ENCODE measurements at regions not wholly inside any gene's neighbourhood (a gene's known extent, or its start where the extent isn't known, plus 50 kb on each side); places are given as distances from the start of the nearest gene placed in this dataset.
"Not testable (repeated sequence)": the region's sequence is repeated elsewhere in the genome, so short reads cannot be mapped to it uniquely, and the experiment has no call there.

GRCh38 chr18:39311111-39311712, 1745.6 kb upstream of the CELF4 start:
- WGBS (ENCODE audit: insufficient coverage, low coverage, low lambda C conversion rate, missing lambda C conversion rate): 24% methylated on average over 7 of the region's 7 CpGs

GRCh38 chr18:39308931-39309521, 1743.4 kb upstream of the CELF4 start:
- H3K9me3 ChIP-seq; H3K27me3 ChIP-seq; H3K4me3 ChIP-seq; ATAC-seq; H3K27ac ChIP-seq; intact Hi-C loops (cut with DNase I); H3K36me3 ChIP-seq: not testable (repeated sequence)
- peaks cover 0 to 21% (median 0%) of the 10 kb centered on the region in 4 donors for H3K4me1 ChIP-seq
- 82% methylated on average over 4 of the region's 36 CpGs for whole genome bisulfite sequencing (ENCODE audit: insufficient coverage, low coverage, low lambda C conversion rate, missing lambda C conversion rate)
- peak in 2 of 3 donors; percentile 37 to 46 for DNase-seq

More at GRCh38 chr18:39311111-39311712, 1745.6 kb upstream of the CELF4 start:
- intact Hi-C loops (cut with DNase I): no loop called here
- no peak overlapping the region for H3K27ac ChIP-seq
- no peak overlapping the region for H3K4me3 ChIP-seq
- TF ChIP-seq CTCF (IDR thresholded peaks at IDR 0.05): no peak
- TF ChIP-seq POLR2A (IDR thresholded peaks at IDR 0.05): no peak
- ATAC-seq (peak; percentile 53 to 86 (median 66)), DNase-seq (no peak)
- H3K4me1 ChIP-seq: peaks cover 0 to 23% (median 0%) of the 10 kb centered on the region in 4 donors
- no peaks in the 10 kb centered on the region for H3K36me3 ChIP-seq
- H3K27me3 ChIP-seq: no peaks in the 10 kb centered on the region
- H3K9me3 ChIP-seq: no peaks in the 10 kb centered on the region

GRCh38 chr18:39305766-39306165, 1740.2 kb upstream of the CELF4 start:
- Histone ChIP-seq H3K27me3 (no peaks in the 10 kb centered on the region), H3K9me3 (no peaks in the 10 kb centered on the region), H3K36me3 (no peaks in the 10 kb centered on the region), H3K27ac (no peak overlapping the region), H3K4me3 (no peak overlapping the region), H3K4me1 (peaks cover 0 to 5% (median 0%) of the 10 kb centered on the region in 4 donors)
- no peak for ATAC-seq
- intact Hi-C loops (cut with DNase I): no loop called here
- TF ChIP-seq CTCF (IDR thresholded peaks at IDR 0.05) (no peak), POLR2A (IDR thresholded peaks at IDR 0.05) (no peak)
- no peak for DNase-seq
- WGBS (ENCODE audit: insufficient coverage, low coverage, low lambda C conversion rate, missing lambda C conversion rate): 67% methylated on average over 1 of the region's 1 CpG

GRCh38 chr18:39302481-39302880, 1736.9 kb upstream of the CELF4 start:
- TF ChIP-seq CTCF (IDR thresholded peaks at IDR 0.05) (no peak), POLR2A (IDR thresholded peaks at IDR 0.05) (no peak)
- intact Hi-C loops (cut with DNase I): no loop called here
- DNase-seq (no peak), ATAC-seq (no peak)
- H3K4me3 ChIP-seq: no peak overlapping the region
- no peaks in the 10 kb centered on the region for H3K9me3 ChIP-seq
- H3K27ac ChIP-seq: no peak overlapping the region
- no peaks in the 10 kb centered on the region for H3K4me1 ChIP-seq
- H3K27me3 ChIP-seq: no peaks in the 10 kb centered on the region
- no peaks in the 10 kb centered on the region for H3K36me3 ChIP-seq

GRCh38 chr18:39299152-39299551, 1733.6 kb upstream of the CELF4 start:
- no peak for TF ChIP-seq CTCF (IDR thresholded peaks at IDR 0.05)
- no peak for TF ChIP-seq POLR2A (IDR thresholded peaks at IDR 0.05)
- Histone ChIP-seq H3K27ac (no peak overlapping the region), H3K27me3 (no peaks in the 10 kb centered on the region), H3K4me1 (no peaks in the 10 kb centered on the region), H3K9me3 (no peaks in the 10 kb centered on the region), H3K36me3 (no peaks in the 10 kb centered on the region), H3K4me3 (no peak overlapping the region)
- DNase-seq (no peak), ATAC-seq (no peak)
- WGBS (ENCODE audit: insufficient coverage, low coverage, low lambda C conversion rate, missing lambda C conversion rate): 64% methylated on average over 4 of the region's 4 CpGs
- intact Hi-C loops (cut with DNase I): no loop called here
